ENCODE measurements at regions not wholly inside any gene's neighbourhood (a gene's known extent, or its start where the extent isn't known, plus 50 kb on each side); places are given as distances from the start of the nearest gene placed in this dataset.
"Not testable (repeated sequence)": the region's sequence is repeated elsewhere in the genome, so short reads cannot be mapped to it uniquely, and the experiment has no call there.

DNA sequence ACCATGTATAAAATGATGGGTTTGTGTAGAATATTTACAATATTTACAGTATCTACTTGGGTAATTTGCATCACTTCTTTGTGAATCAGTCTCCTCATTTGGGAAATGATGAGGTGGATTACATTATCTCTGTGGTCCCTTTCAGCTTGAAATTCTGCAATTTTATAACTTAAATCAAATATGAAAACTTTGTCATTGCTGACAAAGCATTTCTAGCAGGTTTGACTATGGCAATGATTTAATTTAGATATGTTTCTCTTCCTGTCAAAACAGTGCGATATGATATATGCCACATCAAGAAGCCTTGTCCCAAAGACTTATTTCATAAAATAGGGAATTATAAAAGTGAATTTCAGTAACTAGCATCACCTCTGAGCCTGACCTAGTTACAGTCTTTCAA, 315.8 kb upstream of the MEIS2 start:
- no peak for DNase-seq (ENCODE audit: low read depth, low spot score)

DNA sequence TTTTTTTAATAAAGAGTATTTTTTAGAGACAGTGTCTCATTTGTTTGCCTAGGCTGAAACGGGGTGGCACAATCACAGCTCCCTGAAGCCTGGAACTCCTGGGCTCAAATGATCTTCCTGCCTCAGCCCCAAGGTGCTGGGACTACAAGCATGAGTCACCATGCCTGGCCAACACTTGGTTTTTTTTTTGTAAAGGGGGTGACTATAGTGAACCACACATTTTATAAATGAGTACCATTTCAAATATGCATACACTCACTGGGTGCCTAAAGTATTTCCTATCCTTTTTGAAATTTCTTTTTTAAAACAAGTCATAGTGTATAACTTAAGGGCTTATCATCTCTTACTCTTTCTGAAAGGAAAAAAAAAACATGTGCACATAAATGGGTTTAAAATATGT, 325.2 kb upstream of the MEIS2 start:
- no peak for DNase-seq (ENCODE audit: low read depth, low spot score)

DNA sequence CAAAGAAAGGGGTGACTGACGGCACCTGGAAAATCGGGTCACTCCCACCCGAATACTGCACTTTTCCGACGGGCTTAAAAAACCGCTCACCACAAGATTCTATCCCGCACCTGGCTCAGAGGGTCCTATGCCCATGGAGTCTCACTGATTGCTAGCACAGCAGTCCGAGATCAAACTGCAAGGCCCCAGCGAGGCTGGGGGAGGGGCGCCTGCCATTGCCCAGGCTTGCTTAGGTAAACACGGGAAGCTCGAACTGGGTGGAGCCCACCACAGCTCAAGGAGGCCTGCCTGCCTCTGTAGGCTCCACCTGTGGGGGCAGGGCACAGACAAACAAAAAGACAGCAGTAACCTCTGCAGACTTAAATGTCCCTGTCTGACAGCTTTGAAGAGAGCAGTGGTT, 327.0 kb upstream of the MEIS2 start:
- DNase-seq (ENCODE audit: low read depth, low spot score): not testable (repeated sequence)

DNA sequence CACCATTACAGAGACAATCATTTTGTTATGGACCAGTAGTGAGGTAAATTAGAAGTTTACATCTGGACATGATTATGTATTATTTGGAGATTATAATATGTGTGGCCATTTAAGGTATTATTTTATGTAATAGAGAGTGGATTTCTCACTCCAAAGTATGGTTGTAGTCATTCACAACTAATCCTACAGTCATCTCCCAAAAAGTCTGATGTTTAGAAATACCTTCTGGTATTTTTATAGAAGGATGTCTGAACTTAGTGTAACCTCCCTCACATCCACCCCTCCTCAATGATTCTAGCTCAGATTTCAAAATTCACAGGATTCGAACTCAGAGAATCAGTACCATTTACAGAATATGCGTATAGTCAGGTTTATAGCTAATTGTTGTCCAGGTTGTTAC, 346.6 kb upstream of the MEIS2 start:
- DNase-seq (ENCODE audit: low read depth, low spot score): no peak

DNA sequence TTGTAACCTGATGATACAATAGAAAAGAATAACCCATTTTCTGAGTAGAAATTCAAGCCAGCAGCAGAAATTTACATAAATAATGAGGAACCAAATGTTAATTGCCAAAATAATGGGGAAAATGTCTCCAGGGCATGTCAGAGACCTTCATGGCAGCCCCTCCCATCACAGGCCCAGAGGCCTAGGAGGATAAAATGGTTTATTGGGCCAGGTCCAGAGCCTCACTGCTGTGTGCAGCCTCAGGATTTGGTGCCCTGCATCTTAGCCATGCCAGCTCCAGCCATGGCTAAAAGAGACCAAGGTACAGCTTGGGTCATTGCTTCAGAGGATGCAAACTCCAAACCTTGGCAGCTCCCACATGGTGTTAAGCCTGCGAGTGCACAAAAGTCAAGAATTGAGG, 352.1 kb upstream of the MEIS2 start:
- no peak for DNase-seq (ENCODE audit: low read depth, low spot score)

GRCh38 chr15:37480482-37480881, 380.1 kb upstream of the MEIS2 start:
- DNase-seq (ENCODE audit: low read depth, low spot score): no peak

DNA sequence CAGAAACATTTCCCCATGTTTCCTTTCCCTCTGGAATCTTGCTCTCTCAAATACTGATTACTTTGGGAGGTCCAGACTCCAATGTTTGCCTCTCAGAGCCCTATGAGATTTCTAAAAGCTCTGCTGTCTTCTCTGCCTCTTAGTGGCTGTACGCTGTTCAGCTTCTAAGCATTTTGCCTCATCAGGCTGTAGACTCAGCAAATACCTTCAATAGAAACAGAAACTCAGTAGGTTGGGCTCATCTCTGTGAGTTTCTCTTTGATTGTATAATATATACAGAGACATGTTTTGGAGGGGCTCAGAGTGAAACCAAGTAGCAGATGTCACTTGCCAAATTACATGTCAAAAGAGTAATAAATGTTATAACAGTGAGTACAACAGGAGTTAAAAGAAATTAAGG, 380.8 kb upstream of the MEIS2 start:
- no peak for DNase-seq (ENCODE audit: low read depth, low spot score)

GRCh38 chr15:37483779-37484178, 383.4 kb upstream of the MEIS2 start:
- DNase-seq (ENCODE audit: low read depth, low spot score): no peak

- no peak for DNase-seq (ENCODE audit: low read depth, low spot score)
Measured at GRCh38 chr15:37485056-37485455, 384.7 kb upstream of the MEIS2 start.

DNA sequence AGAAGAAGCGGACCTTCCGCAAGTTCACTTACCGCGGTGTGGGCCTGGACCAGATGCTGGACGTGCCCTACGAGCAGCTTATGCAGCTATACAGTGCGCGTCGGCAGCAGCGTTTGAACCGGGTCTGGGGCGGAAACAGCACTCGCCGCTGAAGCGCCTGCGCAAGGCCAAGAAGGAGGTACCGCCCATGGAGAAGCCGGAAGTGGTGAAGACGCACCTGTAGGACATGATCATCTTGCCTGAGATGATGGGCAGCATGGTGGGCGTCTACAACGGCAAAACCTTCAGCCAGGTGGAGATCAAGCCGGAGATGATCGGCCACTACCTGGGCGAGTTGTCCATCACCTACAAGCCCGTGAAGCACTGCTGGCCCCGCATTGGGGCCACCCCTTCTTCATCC, 390.4 kb upstream of the MEIS2 start:
- no peak for DNase-seq (ENCODE audit: low read depth, low spot score)

GRCh38 chr15:37516621-37517020, 416.3 kb upstream of the MEIS2 start:
- no peak for DNase-seq (ENCODE audit: low read depth, low spot score)

- no peak for DNase-seq (ENCODE audit: low read depth, low spot score)
Measured at GRCh38 chr15:37517191-37517895, 417.0 kb upstream of the MEIS2 start.

DNA sequence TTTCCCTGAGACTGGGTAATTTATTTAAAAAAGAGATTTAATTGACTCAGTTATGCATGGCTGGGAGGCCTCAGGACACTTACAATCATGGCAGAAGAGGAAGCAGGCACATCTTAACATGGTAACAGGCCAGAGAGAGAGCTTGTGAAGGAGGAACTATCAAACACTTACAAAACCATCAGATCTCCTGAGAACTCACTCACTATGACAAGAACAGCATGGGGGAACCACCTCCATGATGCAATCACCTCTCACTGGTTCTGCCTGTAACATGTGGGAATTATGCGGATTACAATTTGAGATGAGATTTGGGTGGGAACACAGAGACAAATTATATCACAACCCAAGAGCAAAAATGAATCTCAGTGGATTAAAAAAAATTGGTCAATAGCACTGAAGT, 416.0 kb upstream of the TMCO5A start:
- no peak for DNase-seq (ENCODE audit: low read depth, low spot score)

GRCh38 chr15:37520026-37520425, 414.4 kb upstream of the TMCO5A start:
- no peak for DNase-seq (ENCODE audit: low read depth, low spot score)

- no peak for DNase-seq (ENCODE audit: low read depth, low spot score)
Measured at GRCh38 chr15:37520882-37521281, 413.6 kb upstream of the TMCO5A start.

GRCh38 chr15:37524601-37525000, 409.8 kb upstream of the TMCO5A start:
- DNase-seq (ENCODE audit: low read depth, low spot score): no peak

DNA sequence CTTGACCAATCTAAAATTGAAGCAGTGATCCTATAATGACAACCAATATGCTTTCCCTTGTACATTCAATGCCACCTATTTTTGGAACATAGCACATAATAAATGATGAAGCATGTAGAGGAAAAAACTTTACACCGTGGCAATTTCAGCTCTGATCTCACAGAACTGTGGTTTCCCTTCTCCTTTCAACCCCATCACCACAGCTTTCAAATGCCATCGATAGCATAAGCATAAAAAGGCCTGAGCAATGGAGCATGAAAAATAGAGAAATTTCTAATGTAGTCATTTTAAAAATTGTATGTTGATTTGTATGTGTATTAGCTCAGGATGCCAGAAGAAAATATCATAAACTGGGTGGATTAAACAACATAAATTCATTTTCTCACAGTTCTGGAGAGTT, 406.0 kb upstream of the TMCO5A start:
- DNase-seq (ENCODE audit: low read depth, low spot score): no peak

DNA sequence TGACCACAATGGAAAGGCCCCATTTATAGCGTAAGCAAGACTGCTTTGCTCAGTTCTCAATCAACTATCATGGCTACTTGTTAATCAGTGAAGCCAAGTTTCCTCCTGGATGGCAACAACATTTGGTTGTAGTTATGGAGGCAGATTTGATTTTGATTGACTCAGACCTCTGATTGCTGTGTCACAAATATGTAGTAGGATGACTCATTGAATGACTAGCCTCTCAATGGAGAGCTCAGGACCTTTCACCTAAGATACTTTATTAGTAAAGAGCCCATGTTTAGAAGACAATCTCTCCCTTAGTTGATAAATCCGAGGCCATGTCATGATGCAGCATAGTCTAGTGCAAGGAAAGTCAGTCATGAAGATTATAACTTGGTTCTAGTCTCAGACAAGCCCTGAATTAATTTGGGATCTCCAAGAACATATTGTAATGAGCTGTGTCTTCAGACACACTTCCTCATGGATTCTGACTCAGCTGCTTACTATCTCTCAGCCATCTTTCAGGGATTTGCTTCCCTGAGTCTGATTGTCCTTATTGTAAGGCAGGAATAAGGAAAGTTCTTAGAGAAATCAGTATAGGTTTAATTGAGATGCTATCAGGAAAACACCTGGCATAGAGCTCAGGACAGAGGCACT, 397.4 kb upstream of the TMCO5A start:
- DNase-seq (ENCODE audit: low read depth, low spot score): no peak

GRCh38 chr15:37537802-37538201, 396.6 kb upstream of the TMCO5A start:
- no peak for DNase-seq (ENCODE audit: low read depth, low spot score)

DNA sequence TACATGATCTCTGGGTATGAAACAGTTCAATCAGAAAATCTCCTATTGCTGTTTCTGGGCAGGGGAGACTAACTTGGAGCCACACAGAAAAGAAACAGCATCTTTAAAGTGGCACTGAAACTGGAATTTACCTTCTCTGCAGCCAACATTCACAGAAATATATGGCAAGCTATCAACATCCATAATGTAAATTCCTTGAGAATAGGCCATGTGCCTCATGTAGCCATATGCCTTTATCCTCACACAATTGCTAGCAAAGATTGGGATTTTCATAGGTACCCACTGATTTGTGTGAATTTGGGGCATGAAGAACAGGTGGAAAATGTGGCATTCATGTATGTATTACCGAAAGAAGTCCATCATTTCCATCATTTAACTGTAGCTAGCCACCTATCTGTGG, 386.3 kb upstream of the TMCO5A start:
- no peak for DNase-seq (ENCODE audit: low read depth, low spot score)

DNA sequence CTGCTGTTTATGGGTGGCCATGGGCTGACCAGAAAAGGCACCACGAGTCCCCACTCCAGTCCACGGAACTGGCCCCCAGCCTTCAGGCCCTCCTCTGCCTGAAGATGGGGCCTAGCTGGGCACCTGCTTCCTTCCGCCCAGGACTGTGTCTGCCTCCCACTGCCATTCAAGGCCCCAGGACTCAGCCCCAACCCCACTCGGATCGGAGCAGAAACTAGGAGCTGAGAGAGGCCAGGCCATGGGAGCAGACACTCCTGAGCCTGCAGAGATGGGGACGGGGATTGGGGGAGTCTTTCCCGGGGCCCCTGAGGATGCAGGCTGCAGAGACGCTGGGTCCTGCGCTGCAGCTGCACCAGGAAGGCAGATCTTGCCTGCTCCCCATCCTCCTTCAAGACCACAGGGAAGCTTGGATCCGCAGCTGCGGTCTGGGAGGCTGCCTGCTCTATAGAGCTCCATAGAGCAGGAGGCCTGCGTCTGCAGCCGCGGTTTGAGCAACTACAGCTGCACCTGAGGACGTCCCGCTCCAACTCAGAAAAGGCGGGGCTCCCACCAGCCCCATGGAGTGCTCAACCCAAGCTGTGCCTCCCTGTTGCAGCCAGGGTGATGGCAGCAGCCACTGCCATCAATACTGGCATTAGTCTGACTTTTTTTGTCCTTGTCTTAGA, 383.9 kb upstream of the TMCO5A start:
- DNase-seq (ENCODE audit: low read depth, low spot score): no peak

GRCh38 chr15:37572401-37572800, 362.0 kb upstream of the TMCO5A start:
- DNase-seq (ENCODE audit: low read depth, low spot score): no peak

GRCh38 chr15:37574985-37575384, 359.5 kb upstream of the TMCO5A start:
- no peak for DNase-seq (ENCODE audit: low read depth, low spot score)
